Lung microvascular endothelial cell (primary cell): ENCODE measurements at regions not wholly inside any gene's neighbourhood (a gene's known extent, or its start where the extent isn't known, plus 50 kb on each side); places are given as distances from the start of the nearest gene placed in this dataset.
"Not testable (repeated sequence)": the region's sequence is repeated elsewhere in the genome, so short reads cannot be mapped to it uniquely, and the experiment has no call there.

ENCODE experiments used
- DNase-seq, 2 donors: peaks; one replicate each; pipeline versions ENCODE4 v3.0.0 to v3.0.0-alpha.2; 2010; ENCODE audit warnings: low read depth in 2 of 2

GRCh38 chr14:56351861-56352260, 227.7 kb upstream of the TMEM260 start:
- DNase-seq, result no peak

- no peak for DNase-seq
These were observed 226.6 kb upstream of the TMEM260 start for GRCh38 chr14:56352999-56353398.

- DNase-seq, result no peak
These were observed 222.2 kb upstream of the TMEM260 start for GRCh38 chr14:56357428-56357827.

DNA sequence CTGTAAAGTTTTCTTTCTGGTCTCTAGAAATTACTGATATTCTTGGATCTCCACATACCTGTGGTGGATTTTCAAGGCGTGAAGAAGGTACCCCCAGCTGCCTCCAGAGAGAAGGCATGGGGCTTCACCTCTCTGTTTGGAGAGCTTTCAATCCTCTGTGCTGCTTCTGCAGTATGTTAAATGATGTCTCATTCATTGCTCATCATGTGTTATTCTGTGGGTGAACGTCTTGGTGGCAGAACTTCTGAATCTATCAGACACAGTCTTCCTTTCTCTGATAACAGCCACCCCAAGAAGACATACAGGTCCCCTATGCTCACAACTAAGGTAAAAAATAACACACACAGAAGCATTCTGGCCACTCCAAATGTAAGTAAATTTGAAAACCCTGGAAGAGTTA, 221.3 kb upstream of the TMEM260 start:
- DNase-seq, result no peak

DNA sequence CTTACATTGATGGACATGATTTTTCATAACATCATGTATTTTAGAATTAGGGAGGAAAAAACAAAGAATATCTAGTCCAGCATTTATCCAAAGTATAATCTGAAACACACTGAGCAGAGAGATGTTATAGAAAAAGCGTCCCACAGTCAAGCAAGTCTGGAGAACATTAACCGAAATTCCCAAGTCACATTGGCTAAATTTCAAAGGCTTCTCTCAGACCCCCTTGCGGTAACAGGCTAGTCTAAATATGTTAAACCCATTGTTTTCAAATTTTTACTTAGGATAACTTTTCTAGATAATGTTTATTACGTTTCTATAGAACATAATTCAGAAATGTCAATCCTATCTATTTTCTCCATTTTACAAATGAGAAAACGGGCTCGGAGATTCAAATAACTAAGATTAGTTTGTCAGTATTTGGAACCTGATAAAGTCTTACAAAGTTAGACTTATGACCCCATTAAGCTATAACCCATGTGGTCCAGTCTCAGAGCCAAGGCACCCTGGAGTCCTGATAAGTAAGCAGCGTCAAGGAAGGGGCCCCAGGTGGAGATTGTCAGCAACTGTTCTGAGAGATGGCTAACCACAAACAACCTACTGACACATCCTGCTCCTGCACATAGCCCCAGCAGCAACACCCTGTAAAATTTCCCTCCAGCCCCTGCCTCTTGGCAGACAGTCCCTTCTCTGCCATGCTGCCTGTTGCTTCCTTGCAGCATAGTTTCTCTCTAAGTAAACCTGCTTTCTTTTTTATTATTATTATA, 220.6 kb upstream of the TMEM260 start:
- no peak for DNase-seq

- not testable (repeated sequence) for DNase-seq
These were observed 213.9 kb upstream of the TMEM260 start for GRCh38 chr14:56365663-56366062.

GRCh38 chr14:56367416-56367815, 212.2 kb upstream of the TMEM260 start:
- DNase-seq, result no peak

- no peak for DNase-seq
These were observed 207.9 kb upstream of the TMEM260 start for GRCh38 chr14:56371737-56372136.

DNA sequence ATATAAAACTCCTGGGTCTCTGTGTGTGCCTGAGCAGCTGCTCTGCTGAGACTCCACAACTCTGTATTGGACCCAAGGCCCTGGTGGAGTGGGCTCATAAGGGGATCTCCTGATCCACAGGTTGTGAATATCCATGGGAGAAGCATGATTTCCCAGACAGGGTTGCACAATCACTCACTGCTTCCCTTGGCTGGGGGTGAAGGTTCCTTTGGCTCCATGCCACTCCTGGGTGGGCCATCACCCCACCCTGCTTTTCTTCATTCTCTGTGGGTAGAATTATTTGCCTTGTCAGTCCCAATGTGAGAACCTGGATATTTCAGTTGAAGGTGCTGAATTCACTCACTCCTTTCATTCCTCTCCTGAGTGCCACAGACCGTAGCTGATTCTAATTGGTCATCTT, 205.2 kb upstream of the TMEM260 start:
- DNase-seq, result no peak

DNA sequence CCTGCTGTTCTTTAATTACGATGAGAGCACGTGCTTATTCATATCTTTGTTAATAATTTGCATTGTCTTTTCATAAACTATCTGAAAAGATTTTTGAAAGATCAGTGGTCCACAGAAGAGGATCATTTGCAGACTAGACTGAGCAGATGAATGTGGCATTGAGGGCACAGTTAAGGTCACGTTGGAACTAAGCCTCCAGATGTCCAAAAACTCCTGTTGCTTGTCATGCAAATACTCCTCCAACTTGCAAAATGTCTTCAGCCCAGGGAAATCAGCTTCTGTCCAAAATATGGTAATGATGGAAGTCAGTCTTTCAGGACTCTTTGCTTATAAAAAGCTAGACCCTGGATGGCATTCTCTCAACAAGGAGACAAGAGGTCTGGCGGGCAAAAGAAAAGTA, 201.6 kb upstream of the TMEM260 start:
- DNase-seq, result no peak

GRCh38 chr14:56378475-56378877, 201.1 kb upstream of the TMEM260 start:
- DNase-seq, result peak; percentile 47 to 81

- DNase-seq, result no peak
These were observed 199.6 kb upstream of the TMEM260 start for GRCh38 chr14:56379956-56380355.

- no peak for DNase-seq
These were observed 193.6 kb upstream of the TMEM260 start for GRCh38 chr14:56386024-56386423.

GRCh38 chr14:56390859-56391258, 188.7 kb upstream of the TMEM260 start:
- DNase-seq, result peak in 1 of 2 donors; percentile 50

DNA sequence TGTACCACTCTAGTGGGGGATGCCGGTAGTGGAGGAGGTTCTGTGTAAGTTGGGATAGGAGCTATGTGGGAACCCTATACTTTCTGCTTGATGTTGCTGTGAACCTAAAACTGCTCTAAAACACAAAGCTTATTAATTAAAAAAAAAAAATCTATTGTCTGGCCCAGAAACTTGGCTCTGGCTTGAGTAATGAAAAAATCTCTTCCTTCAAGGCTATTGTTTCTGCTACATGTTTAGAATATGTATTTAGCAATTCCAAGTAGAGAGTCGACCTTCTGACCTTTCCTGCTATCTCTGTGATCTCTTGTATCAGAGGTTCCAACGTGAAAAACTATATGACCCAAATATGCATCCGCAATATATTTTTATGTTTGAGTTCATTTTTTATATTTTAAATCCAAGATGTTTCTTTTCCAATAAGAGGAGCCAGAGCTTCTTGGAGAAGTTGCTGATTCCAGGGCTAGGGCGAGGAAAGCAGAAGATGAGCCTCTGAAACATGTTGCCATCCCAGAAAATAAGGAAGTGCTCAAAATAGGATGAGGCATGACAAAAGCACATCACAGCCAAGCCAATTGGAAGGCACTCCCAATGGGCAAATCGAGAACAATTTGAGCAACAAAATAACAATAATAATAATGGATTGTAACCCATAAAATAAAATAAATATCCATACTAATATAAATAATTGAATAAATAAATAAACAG, 184.6 kb upstream of the TMEM260 start:
- DNase-seq, result peak in 1 of 2 donors; percentile 52

DNA sequence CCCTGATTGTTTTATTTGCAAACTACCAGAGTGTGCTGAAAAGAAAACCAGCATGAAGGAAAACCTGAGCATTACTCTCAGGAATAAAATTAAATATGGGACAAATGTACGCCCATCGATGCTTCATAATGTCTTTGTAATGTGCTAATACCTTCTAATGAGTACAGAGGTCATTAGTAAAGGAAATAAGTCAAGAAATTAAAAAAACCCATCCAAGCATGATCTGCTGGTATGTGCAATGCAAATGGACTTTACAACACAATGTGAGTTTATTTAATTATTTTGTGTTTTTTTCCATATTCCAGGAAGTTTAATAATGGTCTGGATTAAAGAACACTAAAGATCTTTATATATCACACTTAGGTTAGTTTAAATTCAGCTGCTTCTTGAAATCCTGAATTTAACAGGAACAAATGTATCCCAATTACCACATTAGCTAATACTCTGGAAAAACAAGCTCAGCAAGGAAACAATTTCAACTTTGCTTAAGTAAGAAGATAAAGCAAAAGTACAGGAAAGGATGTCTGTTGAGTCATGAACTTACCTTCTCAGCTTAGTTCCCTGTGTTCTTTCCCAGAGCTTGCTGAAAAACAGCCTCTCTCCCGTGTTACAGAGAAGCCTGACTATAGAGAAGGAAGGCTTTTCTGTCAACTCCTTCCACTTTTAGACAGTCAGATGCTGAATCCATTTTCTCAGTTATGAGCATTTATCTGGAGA, 179.3 kb upstream of the TMEM260 start:
- peak in 1 of 2 donors; percentile 16 for DNase-seq

DNA sequence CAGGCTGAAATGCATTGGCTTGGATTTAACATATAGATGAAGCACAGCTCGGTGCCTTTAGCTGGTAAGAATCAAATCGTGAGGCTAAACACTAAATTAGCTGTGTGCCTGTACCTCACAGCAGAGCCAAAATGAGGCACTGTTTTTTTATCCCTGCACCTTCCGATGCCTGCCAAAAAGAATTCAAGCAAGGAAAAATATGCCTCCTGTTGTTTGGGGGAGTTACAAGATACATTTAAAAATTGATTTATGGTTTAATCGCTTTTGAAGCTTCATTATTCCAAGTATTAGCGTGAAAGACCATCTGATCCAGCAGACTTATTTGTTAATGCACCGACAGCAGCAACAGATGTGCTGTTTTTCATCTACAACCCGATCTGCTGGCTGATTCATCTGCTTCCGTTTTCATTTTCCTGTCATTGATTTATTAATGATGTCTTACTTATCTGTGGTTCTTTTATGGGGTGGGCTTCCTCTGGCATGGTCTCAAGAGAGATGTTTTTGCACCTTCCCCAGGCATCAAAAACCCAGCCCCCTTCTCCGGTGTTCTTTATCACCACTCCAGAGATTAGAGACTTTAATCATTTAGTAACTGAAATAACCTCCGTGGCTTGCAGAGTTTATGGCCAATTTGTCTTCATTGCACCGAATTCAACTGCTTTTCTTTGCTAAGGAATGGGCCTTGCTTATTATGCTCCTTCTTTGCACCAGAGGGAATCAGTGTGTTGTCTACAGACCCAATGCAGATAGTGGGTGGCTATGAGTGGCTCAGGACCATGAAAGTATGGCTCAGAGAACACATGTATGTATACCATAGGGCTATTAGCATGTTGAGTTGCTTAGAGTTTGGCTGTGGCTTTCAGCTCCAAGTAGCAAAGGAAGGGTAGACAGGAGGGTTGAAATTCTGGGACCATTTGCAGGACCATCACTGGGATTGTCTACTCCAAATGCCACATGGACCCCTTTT, 166.8 kb upstream of the TMEM260 start:
- DNase-seq, result peak; percentile 52 to 72

DNA sequence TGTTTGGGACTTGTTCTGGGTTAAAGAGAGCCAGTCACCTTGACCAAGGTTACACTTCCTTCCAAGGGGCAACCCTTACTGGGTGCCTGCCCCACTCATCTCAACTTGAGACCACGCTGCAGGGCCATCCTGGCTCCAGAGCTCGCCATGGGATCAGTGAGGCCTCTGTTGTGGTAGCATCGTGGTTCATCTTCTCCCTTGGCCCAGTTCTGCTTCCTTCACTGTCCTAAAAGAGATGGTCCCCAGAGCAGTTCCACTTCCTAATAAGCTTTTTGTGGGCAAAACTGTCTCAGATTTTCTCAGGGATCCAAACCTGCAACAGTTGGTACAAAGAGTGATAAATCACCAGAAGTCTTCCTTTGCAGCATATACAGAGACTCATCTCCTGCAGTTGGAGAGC, 165.9 kb upstream of the TMEM260 start:
- no peak for DNase-seq

GRCh38 chr14:56414236-56414635, 165.4 kb upstream of the TMEM260 start:
- peak; percentile 17 to 43 for DNase-seq

DNA sequence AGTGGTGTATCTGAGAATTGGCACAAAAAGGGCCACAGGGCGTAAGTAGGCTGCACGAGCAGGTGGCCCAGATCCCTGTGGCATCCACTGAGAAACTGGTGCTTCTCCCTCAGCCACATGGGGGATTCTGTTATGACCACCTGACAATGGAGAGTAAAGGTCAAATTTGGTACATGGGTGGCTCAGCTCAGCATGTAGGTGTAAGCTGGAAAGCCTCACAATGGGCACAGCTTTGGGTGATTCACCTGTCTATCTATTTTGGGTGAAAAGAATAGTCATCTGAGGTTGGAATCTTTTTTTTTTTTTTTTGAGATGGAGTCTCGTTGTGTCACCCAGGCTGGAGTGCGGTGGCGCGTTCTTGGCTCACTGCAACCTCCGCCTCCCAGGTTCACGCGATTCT, 163.4 kb upstream of the TMEM260 start:
- DNase-seq, result no peak

- no peak for DNase-seq
These were observed 162.4 kb upstream of the TMEM260 start for GRCh38 chr14:56417173-56417572.
